ENCODE measurements at regions not wholly inside any gene's neighbourhood (a gene's known extent, or its start where the extent isn't known, plus 50 kb on each side); places are given as distances from the start of the nearest gene placed in this dataset.
"Not testable (repeated sequence)": the region's sequence is repeated elsewhere in the genome, so short reads cannot be mapped to it uniquely, and the experiment has no call there.

GRCh38 chr18:22286585-22286984 is 117.2 kb downstream of the GATA6 start:
- peaks cover 2% of the 10 kb centered on the region for H3K27me3 Mint-ChIP-seq
- no peaks in the 10 kb centered on the region for H3K36me3 Mint-ChIP-seq
- H3K9me3 Mint-ChIP-seq = peaks cover 1% of the 10 kb centered on the region
- no peaks in the 10 kb centered on the region for H3K4me1 Mint-ChIP-seq
- no peak overlapping the region for H3K4me3 Mint-ChIP-seq
- no peak overlapping the region for H3K27ac Mint-ChIP-seq
- no peak for ATAC-seq (ENCODE audit: low read depth)
- DNase-seq = no peak
- POLR2A ChIA-PET = no interaction called here

DNA sequence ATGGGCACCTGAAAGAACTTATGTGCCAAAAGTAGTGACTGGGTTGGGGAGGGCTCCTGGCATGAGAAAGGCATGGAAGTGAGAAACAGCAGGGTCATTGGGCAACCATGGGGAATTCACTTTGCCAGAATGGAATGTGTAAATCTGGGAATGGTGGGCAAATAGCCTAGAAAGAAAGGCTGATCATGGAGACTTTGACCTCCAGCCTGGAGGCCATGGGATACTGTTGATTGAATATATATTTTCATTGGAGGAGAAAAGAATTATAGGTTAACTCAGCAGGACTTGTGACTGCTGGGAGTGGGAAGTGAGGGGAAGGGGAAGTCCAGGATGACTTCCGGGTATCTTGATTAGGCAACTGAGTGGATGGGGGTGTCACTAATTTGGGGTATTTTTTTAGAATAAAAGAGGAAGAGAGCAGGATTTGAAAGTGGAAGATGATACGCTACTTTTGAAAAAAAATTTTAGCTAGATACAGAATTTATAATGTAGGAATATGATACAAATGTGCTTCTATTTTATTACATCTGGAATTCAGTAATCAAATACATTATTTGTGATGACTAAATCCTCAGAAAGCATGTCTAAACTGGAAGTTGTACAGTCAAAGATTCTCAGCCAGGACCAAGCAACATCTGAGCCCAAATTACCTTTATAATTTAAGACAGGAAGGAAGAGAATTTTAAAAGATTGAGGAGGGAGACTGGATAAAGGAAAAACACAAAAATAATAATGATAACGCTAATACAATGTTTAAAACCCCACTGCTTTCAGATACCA is 116.2 kb downstream of the GATA6 start:
- Mint-ChIP-seq H3K4me3 (no peak overlapping the region), H3K36me3 (no peaks in the 10 kb centered on the region), H3K27me3 (no peaks in the 10 kb centered on the region), H3K27ac (no peak overlapping the region), H3K4me1 (no peaks in the 10 kb centered on the region), H3K9me3 (peaks cover 1% of the 10 kb centered on the region)
- no peak for DNase-seq
- no peak for ATAC-seq (ENCODE audit: low read depth)
- POLR2A ChIA-PET = no interaction called here

GRCh38 chr18:22284581-22285360 is 115.4 kb downstream of the GATA6 start:
- ATAC-seq (ENCODE audit: low read depth) = no peak
- no peak overlapping the region for H3K27ac Mint-ChIP-seq
- H3K4me1 Mint-ChIP-seq = no peaks in the 10 kb centered on the region
- no peak overlapping the region for H3K4me3 Mint-ChIP-seq
- no peaks in the 10 kb centered on the region for H3K36me3 Mint-ChIP-seq
- H3K9me3 Mint-ChIP-seq = peaks cover 1% of the 10 kb centered on the region
- H3K27me3 Mint-ChIP-seq = no peaks in the 10 kb centered on the region
- POLR2A ChIA-PET = no interaction called here
- no peak for DNase-seq

- H3K27me3 Mint-ChIP-seq; H3K27ac Mint-ChIP-seq; DNase-seq; H3K9me3 Mint-ChIP-seq; H3K36me3 Mint-ChIP-seq; ATAC-seq (ENCODE audit: low read depth); H3K4me3 Mint-ChIP-seq; POLR2A ChIA-PET; H3K4me1 Mint-ChIP-seq: not testable (repeated sequence)
Measured at GRCh38 chr18:22283855-22284254, 114.5 kb downstream of the GATA6 start.

DNA sequence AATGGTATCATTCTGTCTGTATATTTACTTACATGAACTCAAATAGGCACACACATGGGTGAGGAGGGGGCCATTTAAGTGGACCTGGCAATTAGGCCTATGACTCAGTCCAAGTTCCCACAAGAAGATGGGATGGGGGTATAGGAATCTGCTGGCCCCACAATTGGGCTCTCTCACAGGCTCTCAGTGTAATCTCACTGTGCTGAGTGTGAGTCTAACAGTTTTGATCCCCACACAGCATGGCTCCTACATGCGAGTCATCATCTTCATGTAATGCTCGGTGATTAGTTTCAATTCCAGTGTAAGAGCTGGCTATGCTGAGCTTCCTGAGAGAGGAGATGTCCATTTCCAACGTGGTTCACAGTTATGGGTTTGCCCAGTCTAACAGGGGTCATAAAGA is 114.0 kb downstream of the GATA6 start:
- Mint-ChIP-seq H3K27me3 (no peaks in the 10 kb centered on the region), H3K36me3 (no peaks in the 10 kb centered on the region), H3K4me1 (no peaks in the 10 kb centered on the region), H3K4me3 (no peak overlapping the region), H3K9me3 (peaks cover 2% of the 10 kb centered on the region), H3K27ac (no peak overlapping the region)
- no peak for DNase-seq
- ATAC-seq (ENCODE audit: low read depth) = no peak
- POLR2A ChIA-PET = no interaction called here

DNA sequence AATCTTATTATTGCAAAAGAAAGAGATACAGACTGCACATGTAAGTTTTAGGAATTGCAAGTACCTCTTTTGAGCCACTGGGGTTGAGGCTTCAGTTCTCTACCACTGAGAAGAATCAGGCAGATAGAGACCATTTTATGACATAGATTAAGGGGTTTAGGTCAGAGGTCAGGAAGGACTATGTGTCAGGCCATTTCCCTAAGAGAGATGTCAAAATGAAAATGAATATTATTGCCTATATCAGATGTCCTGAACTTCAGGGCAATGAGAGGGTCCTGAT is 113.7 kb downstream of the GATA6 start:
- ATAC-seq (ENCODE audit: low read depth) (no peak), DNase-seq (no peak)
- POLR2A ChIA-PET = no interaction called here
- H3K9me3 Mint-ChIP-seq = peaks cover 2% of the 10 kb centered on the region
- H3K27ac Mint-ChIP-seq = no peak overlapping the region
- H3K4me1 Mint-ChIP-seq = no peaks in the 10 kb centered on the region
- no peaks in the 10 kb centered on the region for H3K36me3 Mint-ChIP-seq
- H3K27me3 Mint-ChIP-seq = no peaks in the 10 kb centered on the region
- no peak overlapping the region for H3K4me3 Mint-ChIP-seq

- Mint-ChIP-seq H3K4me3 (no peak overlapping the region), H3K27me3 (no peaks in the 10 kb centered on the region), H3K36me3 (no peaks in the 10 kb centered on the region), H3K4me1 (no peaks in the 10 kb centered on the region), H3K27ac (peak overlapping the region; percentile 31), H3K9me3 (peaks cover 2% of the 10 kb centered on the region)
- DNase-seq (no peak), ATAC-seq (ENCODE audit: low read depth) (peak; percentile 77)
- POLR2A ChIA-PET = no interaction called here
Measured at GRCh38 chr18:22282311-22283115, 113.1 kb downstream of the GATA6 start.

DNA sequence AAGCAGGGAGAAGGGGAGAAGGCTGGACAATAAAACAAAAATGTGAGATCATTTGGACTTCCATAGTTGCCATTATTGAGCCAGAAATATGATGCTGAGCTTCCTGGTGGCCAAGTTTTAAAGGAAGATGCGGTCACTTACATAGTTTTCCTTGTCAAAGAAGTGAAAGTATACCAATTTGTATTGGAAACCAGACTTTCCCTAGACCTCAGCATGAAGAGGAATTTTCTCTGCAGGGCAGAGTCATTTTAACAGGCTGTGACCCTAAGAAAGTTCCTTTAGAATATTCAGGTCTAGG is 111.0 kb downstream of the GATA6 start:
- Mint-ChIP-seq H3K27me3 (no peaks in the 10 kb centered on the region), H3K9me3 (peaks cover 2% of the 10 kb centered on the region), H3K27ac (no peak overlapping the region), H3K4me1 (no peaks in the 10 kb centered on the region), H3K4me3 (no peak overlapping the region), H3K36me3 (no peaks in the 10 kb centered on the region)
- POLR2A ChIA-PET = no interaction called here
- no peak for ATAC-seq (ENCODE audit: low read depth)
- DNase-seq = no peak

DNA sequence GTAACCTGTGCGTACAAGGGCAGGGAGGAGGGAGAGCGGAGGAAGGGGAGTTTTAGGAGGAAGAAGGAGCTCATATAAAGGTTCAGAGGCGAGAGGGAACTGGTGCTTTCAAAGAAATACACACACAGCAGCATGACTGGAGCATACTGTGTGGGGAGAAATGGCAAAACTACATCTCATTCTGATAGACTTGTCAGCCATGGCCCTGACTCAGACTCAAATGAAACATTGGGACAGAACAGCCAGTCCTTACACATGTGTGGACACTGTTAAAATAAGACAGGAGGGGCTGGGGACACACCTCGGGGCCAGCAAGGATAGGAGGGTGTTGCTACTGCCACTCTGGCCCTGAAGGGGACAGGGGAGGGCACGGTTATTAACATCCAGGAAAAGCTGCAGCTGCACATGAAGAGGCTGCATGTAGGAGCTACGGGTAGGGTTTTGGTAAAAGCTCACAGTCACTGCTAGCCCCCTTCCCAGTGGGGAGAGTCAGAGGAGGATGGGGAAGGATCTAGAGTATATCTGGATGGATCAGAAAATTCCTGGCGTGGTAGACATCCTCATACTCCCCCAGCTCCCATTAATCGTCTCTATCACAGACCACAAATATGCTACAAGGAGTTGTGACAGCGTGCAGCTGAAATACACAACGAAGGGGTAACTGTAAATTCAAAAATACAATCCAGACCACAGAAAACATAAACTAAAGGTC is 110.5 kb downstream of the GATA6 start:
- Mint-ChIP-seq H3K36me3 (no peaks in the 10 kb centered on the region), H3K27ac (no peak overlapping the region), H3K4me3 (no peak overlapping the region), H3K27me3 (no peaks in the 10 kb centered on the region), H3K4me1 (no peaks in the 10 kb centered on the region), H3K9me3 (peaks cover 2% of the 10 kb centered on the region)
- ATAC-seq (ENCODE audit: low read depth) (no peak), DNase-seq (no peak)
- POLR2A ChIA-PET = no interaction called here

GRCh38 chr18:22278798-22279197 is 109.4 kb downstream of the GATA6 start:
- POLR2A ChIA-PET = no interaction called here
- no peak overlapping the region for H3K4me3 Mint-ChIP-seq

GRCh38 chr18:22277758-22278157 is 108.4 kb downstream of the GATA6 start:
- Mint-ChIP-seq H3K9me3 (peaks cover 2% of the 10 kb centered on the region), H3K36me3 (no peaks in the 10 kb centered on the region), H3K27ac (no peak overlapping the region), H3K4me3 (no peak overlapping the region), H3K27me3 (no peaks in the 10 kb centered on the region), H3K4me1 (no peaks in the 10 kb centered on the region)
- DNase-seq (no peak), ATAC-seq (ENCODE audit: low read depth) (no peak)
- POLR2A ChIA-PET = no interaction called here

More at GRCh38 chr18:22278798-22279197, 109.4 kb downstream of the GATA6 start:
- H3K27ac Mint-ChIP-seq = no peak overlapping the region
- no peaks in the 10 kb centered on the region for H3K4me1 Mint-ChIP-seq
- ATAC-seq (ENCODE audit: low read depth) (no peak), DNase-seq (no peak)
- H3K9me3 Mint-ChIP-seq = peaks cover 2% of the 10 kb centered on the region
- no peaks in the 10 kb centered on the region for H3K36me3 Mint-ChIP-seq
- H3K27me3 Mint-ChIP-seq = no peaks in the 10 kb centered on the region

DNA sequence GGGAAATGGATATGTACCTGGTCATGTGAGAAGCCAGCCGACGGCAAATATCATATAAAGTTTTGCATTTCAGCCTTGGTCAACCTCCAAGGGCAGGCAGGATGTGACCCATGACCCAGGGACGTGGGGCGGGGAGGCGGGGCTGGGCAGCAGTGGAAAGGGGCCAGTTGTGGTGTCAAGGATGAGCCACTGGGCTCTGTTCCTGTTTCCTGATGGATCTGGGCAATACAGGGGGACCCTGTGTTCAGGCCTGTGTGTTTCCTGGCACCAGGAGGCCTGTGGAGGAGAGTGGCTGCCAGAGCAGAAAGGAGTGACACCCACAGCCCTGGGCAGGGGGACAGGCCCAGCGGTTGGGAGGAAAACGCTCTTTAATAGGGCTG is 106.9 kb downstream of the GATA6 start:
- ATAC-seq (ENCODE audit: low read depth) = no peak
- Mint-ChIP-seq H3K27ac (no peak overlapping the region), H3K4me1 (no peaks in the 10 kb centered on the region), H3K36me3 (no peaks in the 10 kb centered on the region), H3K4me3 (no peak overlapping the region), H3K9me3 (peaks cover 2% of the 10 kb centered on the region), H3K27me3 (no peaks in the 10 kb centered on the region)
- DNase-seq = no peak
- POLR2A ChIA-PET = no interaction called here

- no peak overlapping the region for H3K27ac Mint-ChIP-seq
- no peaks in the 10 kb centered on the region for H3K4me1 Mint-ChIP-seq
- no peaks in the 10 kb centered on the region for H3K36me3 Mint-ChIP-seq
- H3K9me3 Mint-ChIP-seq = peaks cover 2% of the 10 kb centered on the region
- no peak for DNase-seq
- no peak overlapping the region for H3K4me3 Mint-ChIP-seq
- ATAC-seq (ENCODE audit: low read depth) = no peak
- POLR2A ChIA-PET = no interaction called here
- no peaks in the 10 kb centered on the region for H3K27me3 Mint-ChIP-seq
Measured at GRCh38 chr18:22275706-22276333, 106.4 kb downstream of the GATA6 start.

All from activated naive CD8-positive, alpha-beta T cell treated with anti-CD3 and anti-CD28 coated beads, Interleukin-2, amount 10 ng/mL, durations not matched to agents 7 days and 5 days (primary cell).